Astrocyte (in vitro differentiated cells and primary cell): ENCODE measurements at regions not wholly inside any gene's neighbourhood (a gene's known extent, or its start where the extent isn't known, plus 50 kb on each side); places are given as distances from the start of the nearest gene placed in this dataset.

Experiments
- DNase-seq: peaks from one replicate; pipeline ENCODE4 v3.0.0-alpha.2; 2010; ENCODE audit warnings: low read depth
- FAIRE-seq: peaks from 2 replicates; lab custom pipeline; 2011; peaks lifted over from hg19 to GRCh38; lab: Jason Lieb, UNC
- H2AFZ ChIP-seq: 2 replicates; pipeline ENCODE4 v1.6.0; 2012; ENCODE audit warnings: low read depth, low read length, inconsistent platforms
- H3K27ac ChIP-seq: 2 replicates; pipeline ENCODE4 v1.5.1; 2011; ENCODE audit warnings: low read depth, low read length, inconsistent platforms
- H3K27me3 ChIP-seq: 2 replicates; pipeline ENCODE4 v1.6.0; 2011; ENCODE audit warnings: low read length, inconsistent platforms; ENCODE audit not compliant: insufficient read depth
- H3K36me3 ChIP-seq: 2 replicates; pipeline ENCODE4 v1.5.1; 2011; ENCODE audit warnings: low read length, inconsistent platforms; ENCODE audit not compliant: insufficient read depth
- H3K4me1 ChIP-seq: 2 replicates; pipeline ENCODE4 v1.5.1; 2011; ENCODE audit warnings: low read length, inconsistent platforms; ENCODE audit not compliant: insufficient read depth
- H3K4me2 ChIP-seq: 2 replicates; pipeline ENCODE4 v1.6.0; 2012; ENCODE audit warnings: low read length, inconsistent platforms
- H3K4me3 ChIP-seq: 2 replicates; pipeline ENCODE4 v1.5.1; 2011; ENCODE audit warnings: low read depth, mild to moderate bottlenecking, low read length, inconsistent platforms; ENCODE audit not compliant: insufficient read depth
- H3K79me2 ChIP-seq: 2 replicates; pipeline ENCODE4 v1.6.0; 2012; ENCODE audit warnings: mild to moderate bottlenecking, low read length, inconsistent platforms; ENCODE audit not compliant: insufficient read depth
- H3K9ac ChIP-seq: 2 replicates; pipeline ENCODE4 v1.6.0; 2012; ENCODE audit warnings: mild to moderate bottlenecking, low read length, inconsistent platforms
- H3K9me3 ChIP-seq: 2 replicates; pipeline ENCODE4 v1.5.1; 2012; ENCODE audit warnings: low read depth, mild to moderate bottlenecking, low read length, inconsistent platforms; ENCODE audit not compliant: insufficient read depth
- H4K20me1 ChIP-seq: 2 replicates; pipeline ENCODE4 v1.6.0; 2012; ENCODE audit warnings: low read length, inconsistent platforms; ENCODE audit not compliant: insufficient read depth
- H3K27ac Mint-ChIP-seq: one replicate; pipeline ENCODE4 v1.8.0; 2021; ENCODE audit warnings: mild to moderate bottlenecking, mixed read lengths; ENCODE audit not compliant: unreplicated experiment
- H3K27me3 Mint-ChIP-seq: one replicate; pipeline ENCODE4 v1.8.0; 2021; ENCODE audit warnings: low read depth, mixed read lengths; ENCODE audit not compliant: unreplicated experiment
- H3K36me3 Mint-ChIP-seq: one replicate; pipeline ENCODE4 v1.8.0; 2021; ENCODE audit warnings: low read depth, mixed read lengths; ENCODE audit not compliant: unreplicated experiment
- H3K4me1 Mint-ChIP-seq: one replicate; pipeline ENCODE4 v1.8.0; 2021; ENCODE audit warnings: low read depth, mixed read lengths; ENCODE audit not compliant: unreplicated experiment
- H3K4me3 Mint-ChIP-seq: one replicate; pipeline ENCODE4 v1.8.0; 2021; ENCODE audit warnings: mild to moderate bottlenecking, moderate library complexity, mixed read lengths; ENCODE audit not compliant: unreplicated experiment
- H3K9me3 Mint-ChIP-seq: one replicate; pipeline ENCODE4 v1.8.0; 2021; ENCODE audit warnings: mild to moderate bottlenecking, mixed read lengths; ENCODE audit not compliant: unreplicated experiment
- EZH2 ChIP-seq: IDR thresholded peaks from 2 replicates; pipeline ENCODE4 v1.6.1; 2012; ENCODE audit warnings: mild to moderate bottlenecking, low read length, inconsistent platforms; ENCODE audit not compliant: insufficient read depth
- TF ChIP-seq, protein P1 (sequence below): IDR thresholded peaks from 2 replicates; pipeline ENCODE4 v1.5.1; 2011; ENCODE audit warnings: low read depth, mild to moderate bottlenecking, inconsistent platforms, low read length, moderate library complexity; ENCODE audit not compliant: insufficient read depth

- no peak for FAIRE-seq
- no peaks in the 10 kb centered on the region for H3K36me3 Mint-ChIP-seq
- no peak for TF ChIP-seq EZH2
- TF ChIP-seq, protein P1, sequence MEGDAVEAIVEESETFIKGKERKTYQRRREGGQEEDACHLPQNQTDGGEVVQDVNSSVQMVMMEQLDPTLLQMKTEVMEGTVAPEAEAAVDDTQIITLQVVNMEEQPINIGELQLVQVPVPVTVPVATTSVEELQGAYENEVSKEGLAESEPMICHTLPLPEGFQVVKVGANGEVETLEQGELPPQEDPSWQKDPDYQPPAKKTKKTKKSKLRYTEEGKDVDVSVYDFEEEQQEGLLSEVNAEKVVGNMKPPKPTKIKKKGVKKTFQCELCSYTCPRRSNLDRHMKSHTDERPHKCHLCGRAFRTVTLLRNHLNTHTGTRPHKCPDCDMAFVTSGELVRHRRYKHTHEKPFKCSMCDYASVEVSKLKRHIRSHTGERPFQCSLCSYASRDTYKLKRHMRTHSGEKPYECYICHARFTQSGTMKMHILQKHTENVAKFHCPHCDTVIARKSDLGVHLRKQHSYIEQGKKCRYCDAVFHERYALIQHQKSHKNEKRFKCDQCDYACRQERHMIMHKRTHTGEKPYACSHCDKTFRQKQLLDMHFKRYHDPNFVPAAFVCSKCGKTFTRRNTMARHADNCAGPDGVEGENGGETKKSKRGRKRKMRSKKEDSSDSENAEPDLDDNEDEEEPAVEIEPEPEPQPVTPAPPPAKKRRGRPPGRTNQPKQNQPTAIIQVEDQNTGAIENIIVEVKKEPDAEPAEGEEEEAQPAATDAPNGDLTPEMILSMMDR: no peak
- Histone ChIP-seq H2AFZ (no peak overlapping the region), H3K36me3 (no peaks in the 10 kb centered on the region), H3K27me3 (peaks cover 29% of the 10 kb centered on the region), H3K4me1 (no peaks in the 10 kb centered on the region), H3K4me2 (no peak overlapping the region), H3K9me3 (no peaks in the 10 kb centered on the region), H3K27ac (no peak overlapping the region), H3K9ac (no peak overlapping the region), H3K79me2 (no peaks in the 10 kb centered on the region), H3K4me3 (no peak overlapping the region), H4K20me1 (no peaks in the 10 kb centered on the region)
- no peaks in the 10 kb centered on the region for H3K9me3 Mint-ChIP-seq
- no peak overlapping the region for H3K27ac Mint-ChIP-seq
- no peak overlapping the region for H3K4me3 Mint-ChIP-seq
- no peaks in the 10 kb centered on the region for H3K27me3 Mint-ChIP-seq
- peaks cover 14% of the 10 kb centered on the region for H3K4me1 Mint-ChIP-seq
- no peak for DNase-seq
These were observed 76.0 kb upstream of the PELI1 start for GRCh38 chr2:64220265-64220664.

- Histone ChIP-seq H3K9ac (no peak overlapping the region), H3K36me3 (no peaks in the 10 kb centered on the region), H2AFZ (no peak overlapping the region), H4K20me1 (no peaks in the 10 kb centered on the region), H3K4me3 (no peak overlapping the region), H3K9me3 (no peaks in the 10 kb centered on the region), H3K79me2 (no peaks in the 10 kb centered on the region), H3K4me2 (no peak overlapping the region), H3K27ac (no peak overlapping the region), H3K27me3 (peaks cover 29% of the 10 kb centered on the region), H3K4me1 (no peaks in the 10 kb centered on the region)
- FAIRE-seq (no peak), DNase-seq (no peak)
- peaks cover 17% of the 10 kb centered on the region for H3K4me1 Mint-ChIP-seq
- H3K36me3 Mint-ChIP-seq: no peaks in the 10 kb centered on the region
- H3K4me3 Mint-ChIP-seq: no peak overlapping the region
- no peaks in the 10 kb centered on the region for H3K27me3 Mint-ChIP-seq
- H3K27ac Mint-ChIP-seq: no peak overlapping the region
- no peak for TF ChIP-seq EZH2
- TF ChIP-seq, protein P1: no peak
- no peaks in the 10 kb centered on the region for H3K9me3 Mint-ChIP-seq
These were observed 76.8 kb upstream of the PELI1 start for GRCh38 chr2:64220894-64221617.

GRCh38 chr2:64221935-64222334 is 77.7 kb upstream of the PELI1 start:
- H3K4me1 Mint-ChIP-seq: peaks cover 18% of the 10 kb centered on the region
- TF ChIP-seq, protein P1: no peak
- no peak for TF ChIP-seq EZH2

More at GRCh38 chr2:64221935-64222334, 77.7 kb upstream of the PELI1 start:
- H3K79me2 ChIP-seq: no peaks in the 10 kb centered on the region
- no peak for DNase-seq
- no peak overlapping the region for H2AFZ ChIP-seq
- H3K9me3 ChIP-seq: no peaks in the 10 kb centered on the region
- no peak overlapping the region for H3K9ac ChIP-seq
- Mint-ChIP-seq H3K9me3 (no peaks in the 10 kb centered on the region), H3K27ac (no peak overlapping the region), H3K36me3 (no peaks in the 10 kb centered on the region), H3K4me3 (no peak overlapping the region), H3K27me3 (no peaks in the 10 kb centered on the region)
- H3K27me3 ChIP-seq: peaks cover 29% of the 10 kb centered on the region
- H3K4me3 ChIP-seq: no peak overlapping the region
- no peak overlapping the region for H3K27ac ChIP-seq
- no peak for FAIRE-seq
- H3K4me1 ChIP-seq: no peaks in the 10 kb centered on the region
- no peak overlapping the region for H3K4me2 ChIP-seq
- H3K36me3 ChIP-seq: no peaks in the 10 kb centered on the region
- no peaks in the 10 kb centered on the region for H4K20me1 ChIP-seq
